GM21825 (cell line): ENCODE measurements at regions not wholly inside any gene's neighbourhood (a gene's known extent, or its start where the extent isn't known, plus 50 kb on each side); places are given as distances from the start of the nearest gene placed in this dataset.
"Not testable (repeated sequence)": the region's sequence is repeated elsewhere in the genome, so short reads cannot be mapped to it uniquely, and the experiment has no call there.

Source experiments
- ATAC-seq: cut with Tn5 transposase; IDR thresholded peaks from one replicate; pipeline ENCODE4 v1.9.1; 2021; ENCODE audit warnings: mild to moderate bottlenecking, moderate library complexity; ENCODE audit not compliant: unreplicated experiment

GRCh38 chr1:90357995-90358394 lies 359.1 kb downstream of the BARHL2 start:
- ATAC-seq, result no peak

GRCh38 chr1:90356991-90357390 lies 360.1 kb downstream of the BARHL2 start:
- no peak for ATAC-seq

DNA sequence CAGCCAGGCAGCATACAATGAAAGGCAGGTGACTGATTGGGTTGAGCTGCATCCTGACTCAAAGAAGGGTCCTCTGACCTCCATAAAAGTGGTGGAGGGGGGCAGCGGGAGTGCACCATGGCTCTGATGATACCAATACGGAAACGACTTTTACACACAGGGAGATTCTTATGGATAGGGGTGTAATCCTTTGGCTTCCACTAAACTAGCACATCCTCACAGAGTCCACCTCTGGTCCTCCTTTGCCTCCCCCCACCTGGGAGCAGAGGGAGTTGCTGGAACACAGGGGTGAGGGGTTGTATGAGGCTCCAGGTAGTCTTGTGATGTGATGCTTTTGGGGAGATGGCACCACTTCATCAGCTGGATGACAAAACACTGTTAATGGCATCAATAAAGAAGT lies 361.0 kb downstream of the BARHL2 start:
- no peak for ATAC-seq

- no peak for ATAC-seq
Measured at GRCh38 chr1:90354704-90355103, 359.8 kb downstream of the ZNF326 start.

DNA sequence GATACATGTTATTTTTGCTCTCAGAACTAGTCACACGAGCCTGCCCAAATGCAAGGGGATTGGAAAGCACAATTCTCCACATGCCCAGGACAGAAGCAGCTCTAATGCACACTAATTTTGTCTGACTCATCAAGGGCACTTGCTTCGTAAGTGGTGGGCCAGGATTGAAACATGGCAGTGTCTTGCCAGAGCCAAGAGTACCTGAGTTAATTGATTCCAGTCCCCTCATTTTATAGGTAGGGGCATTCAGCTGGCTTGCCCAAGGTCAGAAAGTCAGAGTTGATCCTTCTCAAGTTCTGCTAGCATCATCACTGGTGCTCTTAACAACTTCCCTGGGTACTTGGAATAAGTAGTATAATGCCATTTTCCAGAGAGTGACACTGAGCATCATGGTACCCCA lies 356.1 kb downstream of the ZNF326 start:
- ATAC-seq, result no peak

GRCh38 chr1:90349510-90349909 lies 354.6 kb downstream of the ZNF326 start:
- ATAC-seq, result no peak

GRCh38 chr1:90348934-90349333 lies 354.0 kb downstream of the ZNF326 start:
- no peak for ATAC-seq

DNA sequence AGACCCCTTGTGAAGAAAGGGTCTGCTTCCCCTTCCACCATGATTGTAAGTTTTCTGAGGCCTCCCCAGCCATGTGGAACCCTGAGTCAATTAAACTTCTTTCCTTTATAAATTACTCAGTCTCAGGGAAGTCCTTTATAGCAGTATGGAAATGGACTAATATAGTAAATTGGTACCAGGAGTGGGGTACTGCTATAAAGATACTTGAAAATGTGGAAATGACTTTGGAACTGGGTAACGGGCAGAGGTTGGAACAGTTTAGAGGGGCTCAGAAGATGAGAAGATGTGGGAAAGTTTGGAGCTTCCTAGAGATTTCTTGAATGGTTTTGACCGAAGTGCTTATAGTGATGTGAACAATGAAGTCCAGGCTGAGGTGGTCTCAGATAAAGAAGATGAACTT lies 353.5 kb downstream of the ZNF326 start:
- not testable (repeated sequence) for ATAC-seq

DNA sequence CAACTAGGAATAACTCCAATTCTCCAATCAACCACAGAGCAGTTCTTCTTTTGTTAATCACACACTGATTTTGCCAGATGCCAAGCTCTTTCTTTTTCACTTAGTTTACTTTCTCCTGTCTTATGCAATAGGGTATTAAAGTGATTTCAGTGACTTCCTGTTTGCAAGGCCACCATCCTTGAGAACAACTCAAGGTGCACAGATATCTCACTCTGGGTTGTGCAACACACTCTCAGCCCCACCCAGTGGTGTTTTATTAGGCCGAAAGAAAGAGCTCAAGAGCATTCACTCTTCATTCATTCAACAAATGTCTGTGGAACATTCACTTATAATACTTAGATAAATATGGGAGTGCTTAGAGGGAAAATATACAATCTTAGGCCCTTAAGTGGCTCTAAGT lies 352.5 kb downstream of the ZNF326 start:
- no peak for ATAC-seq

GRCh38 chr1:90346757-90347156 lies 351.8 kb downstream of the ZNF326 start:
- no peak for ATAC-seq

- no peak for ATAC-seq
Measured at GRCh38 chr1:90346349-90346748, 351.4 kb downstream of the ZNF326 start.

DNA sequence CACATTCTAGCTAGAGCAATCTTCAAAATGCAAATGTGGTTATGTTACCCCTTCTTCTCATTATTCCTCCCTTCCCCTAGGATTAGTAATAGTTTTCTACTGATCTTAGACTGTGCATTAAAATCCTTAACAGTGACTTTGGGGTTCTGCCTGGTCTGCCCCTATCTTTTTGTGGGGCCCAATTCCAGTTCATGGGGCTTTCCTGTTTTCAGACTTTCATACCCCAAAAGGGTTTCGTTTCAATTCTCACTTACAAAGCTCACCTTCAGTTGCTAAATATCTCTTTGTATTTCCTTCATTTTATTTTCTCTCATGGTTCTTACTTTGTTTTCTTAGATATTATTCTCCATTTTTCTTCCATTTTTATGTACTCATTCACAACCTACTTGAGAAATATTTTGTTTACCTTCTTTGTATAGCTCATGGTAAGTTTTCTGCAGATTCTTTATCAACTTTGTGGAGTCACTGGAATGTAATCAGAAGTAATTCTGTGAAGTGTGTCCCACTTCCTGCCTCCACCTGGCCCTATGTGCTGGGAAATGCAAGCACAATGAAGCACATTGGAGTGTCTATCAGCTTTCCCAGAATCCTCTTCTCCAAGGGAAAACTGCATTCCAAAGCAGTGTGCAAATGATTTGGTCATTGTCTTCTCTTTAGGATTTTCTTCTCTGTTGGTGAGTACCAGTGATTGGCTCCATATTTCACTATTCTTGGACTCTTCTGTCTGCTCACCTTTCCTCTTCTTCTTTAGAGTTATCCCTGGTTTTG lies 350.2 kb downstream of the ZNF326 start:
- ATAC-seq, result no peak

DNA sequence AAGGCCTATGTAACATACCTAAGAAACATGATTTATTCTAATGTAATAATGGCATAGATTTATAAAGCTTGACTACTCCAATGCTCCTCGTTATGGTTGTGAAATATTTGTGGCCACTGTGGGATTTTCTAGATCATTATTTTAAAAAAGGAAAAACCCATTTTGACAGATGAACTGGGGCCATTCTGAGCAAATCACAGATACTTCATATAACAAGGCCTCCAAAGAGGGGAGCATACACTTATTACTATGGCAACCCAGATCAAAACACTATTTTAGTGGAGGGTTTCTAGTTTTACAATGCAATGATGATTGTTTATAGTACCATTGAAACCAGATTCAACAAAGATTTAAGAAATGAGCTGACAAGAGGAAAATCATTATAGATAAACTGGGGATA lies 346.6 kb downstream of the ZNF326 start:
- no peak for ATAC-seq

DNA sequence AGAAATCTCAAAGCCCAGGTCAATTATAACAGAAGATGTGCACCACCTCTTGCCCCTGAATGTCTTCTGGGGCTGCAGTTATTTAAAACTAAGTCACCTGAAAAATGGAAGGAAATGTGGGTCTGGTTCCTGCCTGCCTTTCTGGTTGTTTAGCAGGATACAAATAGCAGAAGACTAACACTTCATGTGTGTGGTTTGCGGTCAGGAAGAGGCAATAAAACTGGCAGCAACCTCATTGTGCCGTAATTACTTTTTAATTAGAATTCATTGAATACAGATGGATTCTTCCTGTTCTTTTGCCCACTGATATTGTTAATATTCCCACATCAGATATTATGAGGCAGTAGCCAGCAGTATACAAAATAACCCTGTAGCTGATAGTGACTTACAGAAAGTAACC lies 345.7 kb downstream of the ZNF326 start:
- ATAC-seq, result no peak

- ATAC-seq, result no peak
Measured at GRCh38 chr1:90339811-90340210, 344.9 kb downstream of the ZNF326 start.

GRCh38 chr1:90336552-90337324 lies 341.8 kb downstream of the ZNF326 start:
- ATAC-seq, result no peak

- no peak for ATAC-seq
Measured at GRCh38 chr1:90335558-90335957, 340.6 kb downstream of the ZNF326 start.

DNA sequence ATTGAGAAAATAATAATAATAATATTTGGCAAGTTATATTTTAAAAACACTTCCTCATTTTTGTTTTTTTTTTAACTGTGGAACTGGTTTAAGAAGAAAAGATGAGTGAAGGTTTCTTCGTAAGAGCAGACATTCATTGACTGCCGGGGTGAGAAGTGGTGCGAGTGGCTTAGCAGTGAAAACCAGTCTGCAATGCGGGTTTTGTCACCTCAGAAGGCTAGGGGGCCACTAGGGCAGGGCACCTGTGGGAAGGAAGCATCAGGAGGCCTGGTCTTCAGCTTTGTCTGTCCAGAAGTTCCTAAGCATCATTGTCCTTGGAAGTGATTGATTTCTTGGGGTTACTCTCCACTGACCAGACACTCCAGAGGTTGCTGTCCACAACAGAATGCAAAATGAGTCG lies 339.2 kb downstream of the ZNF326 start:
- ATAC-seq, result no peak

GRCh38 chr1:90325168-90325567 lies 330.3 kb downstream of the ZNF326 start:
- no peak for ATAC-seq

- ATAC-seq, result no peak
Measured at GRCh38 chr1:90322186-90322585, 327.3 kb downstream of the ZNF326 start.

GRCh38 chr1:90319918-90320317 lies 325.0 kb downstream of the ZNF326 start:
- ATAC-seq, result no peak

GRCh38 chr1:90318431-90318830 lies 323.5 kb downstream of the ZNF326 start:
- ATAC-seq, result no peak
